ENCODE measurements at regions not wholly inside any gene's neighbourhood (a gene's known extent, or its start where the extent isn't known, plus 50 kb on each side); places are given as distances from the start of the nearest gene placed in this dataset.

DNA sequence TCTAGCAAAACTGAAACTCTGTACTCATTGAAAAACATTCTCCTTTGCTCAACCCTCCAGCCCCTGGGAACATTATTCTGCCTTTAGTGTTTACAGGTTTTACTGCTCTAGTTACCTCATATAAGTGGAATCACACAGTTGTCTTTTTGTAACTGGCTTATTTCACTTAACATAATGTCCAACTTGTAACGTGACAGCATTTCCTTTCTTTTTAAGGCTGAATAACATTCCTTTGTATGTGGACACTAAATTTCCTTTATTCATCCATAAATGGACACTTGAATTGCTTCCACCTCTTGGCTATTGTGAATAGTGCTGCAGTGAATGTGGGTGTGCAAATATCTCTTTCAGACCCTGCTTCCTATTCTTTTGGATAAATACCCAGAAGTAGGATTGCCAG lies 144.9 kb downstream of the ACTR3 start:
- TF ChIP-seq, protein P1, sequence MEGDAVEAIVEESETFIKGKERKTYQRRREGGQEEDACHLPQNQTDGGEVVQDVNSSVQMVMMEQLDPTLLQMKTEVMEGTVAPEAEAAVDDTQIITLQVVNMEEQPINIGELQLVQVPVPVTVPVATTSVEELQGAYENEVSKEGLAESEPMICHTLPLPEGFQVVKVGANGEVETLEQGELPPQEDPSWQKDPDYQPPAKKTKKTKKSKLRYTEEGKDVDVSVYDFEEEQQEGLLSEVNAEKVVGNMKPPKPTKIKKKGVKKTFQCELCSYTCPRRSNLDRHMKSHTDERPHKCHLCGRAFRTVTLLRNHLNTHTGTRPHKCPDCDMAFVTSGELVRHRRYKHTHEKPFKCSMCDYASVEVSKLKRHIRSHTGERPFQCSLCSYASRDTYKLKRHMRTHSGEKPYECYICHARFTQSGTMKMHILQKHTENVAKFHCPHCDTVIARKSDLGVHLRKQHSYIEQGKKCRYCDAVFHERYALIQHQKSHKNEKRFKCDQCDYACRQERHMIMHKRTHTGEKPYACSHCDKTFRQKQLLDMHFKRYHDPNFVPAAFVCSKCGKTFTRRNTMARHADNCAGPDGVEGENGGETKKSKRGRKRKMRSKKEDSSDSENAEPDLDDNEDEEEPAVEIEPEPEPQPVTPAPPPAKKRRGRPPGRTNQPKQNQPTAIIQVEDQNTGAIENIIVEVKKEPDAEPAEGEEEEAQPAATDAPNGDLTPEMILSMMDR (conservative IDR thresholded peaks at IDR 0.05): no peak
- H3K27ac ChIP-seq: no peak overlapping the region

DNA sequence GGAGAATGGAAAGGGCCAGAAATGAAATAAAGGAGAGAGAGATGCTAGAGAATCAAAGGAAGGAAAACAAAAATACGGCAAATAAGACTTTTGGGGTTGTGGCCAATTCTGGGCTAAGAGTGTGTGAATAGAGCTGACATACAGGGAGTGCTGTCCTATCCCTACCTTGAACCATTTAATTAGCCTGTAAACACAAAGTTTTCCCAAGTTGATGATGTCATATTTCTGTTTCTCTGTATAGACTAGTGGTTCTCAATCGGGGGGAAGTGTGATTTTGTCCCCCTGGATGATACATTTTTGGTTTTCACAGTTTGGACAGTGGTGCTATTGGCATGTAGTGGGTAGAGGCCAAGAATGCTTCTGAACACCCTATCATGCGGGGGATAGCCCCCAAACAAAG lies 148.8 kb downstream of the ACTR3 start:
- TF ChIP-seq, protein P1 (conservative IDR thresholded peaks at IDR 0.05): no peak
- no peak overlapping the region for H3K27ac ChIP-seq

DNA sequence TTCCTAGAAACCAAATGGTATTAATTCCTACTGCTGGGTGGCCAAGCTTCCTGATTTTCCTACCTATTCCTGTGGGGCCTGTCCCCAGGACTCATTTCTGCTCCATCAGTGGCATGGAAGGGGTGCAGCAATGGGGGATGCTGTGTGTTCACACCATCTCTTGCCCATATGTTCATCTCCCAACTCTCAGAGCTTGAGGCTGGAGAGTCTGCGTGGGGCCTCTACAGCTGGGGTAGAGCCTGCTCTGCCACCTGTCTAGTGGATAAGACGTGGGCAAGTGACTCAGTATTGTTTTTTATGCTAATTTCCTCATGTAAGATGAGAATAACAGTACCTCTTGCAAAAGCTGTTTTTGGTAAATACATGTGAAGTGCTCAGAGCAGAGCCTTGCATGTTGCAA lies 149.8 kb downstream of the ACTR3 start:
- H3K27ac ChIP-seq: no peak overlapping the region
- TF ChIP-seq, protein P1 (conservative IDR thresholded peaks at IDR 0.05): no peak

DNA sequence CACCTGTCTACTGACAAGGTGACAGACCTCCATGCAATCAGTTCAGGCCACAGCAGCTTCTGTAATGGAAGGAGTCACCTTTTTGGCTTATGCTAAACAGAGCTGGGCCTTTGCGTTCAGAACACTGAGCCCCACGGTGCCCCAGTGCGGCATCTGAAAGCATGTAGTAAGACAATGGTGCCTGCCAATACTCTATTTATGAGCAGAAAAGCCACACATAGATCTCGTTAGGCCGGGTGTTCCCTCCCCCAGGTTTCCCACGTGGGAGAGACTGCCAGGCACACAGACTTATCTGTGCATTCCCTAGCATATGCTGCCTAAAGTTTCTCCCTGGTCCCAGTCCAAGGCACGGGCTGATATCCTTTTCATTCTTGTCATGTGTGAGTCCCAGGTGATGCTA lies 150.9 kb downstream of the ACTR3 start:
- TF ChIP-seq, protein P1 (conservative IDR thresholded peaks at IDR 0.05): no peak
- no peak overlapping the region; the same call in 1 of the 2 replicates for H3K27ac ChIP-seq

DNA sequence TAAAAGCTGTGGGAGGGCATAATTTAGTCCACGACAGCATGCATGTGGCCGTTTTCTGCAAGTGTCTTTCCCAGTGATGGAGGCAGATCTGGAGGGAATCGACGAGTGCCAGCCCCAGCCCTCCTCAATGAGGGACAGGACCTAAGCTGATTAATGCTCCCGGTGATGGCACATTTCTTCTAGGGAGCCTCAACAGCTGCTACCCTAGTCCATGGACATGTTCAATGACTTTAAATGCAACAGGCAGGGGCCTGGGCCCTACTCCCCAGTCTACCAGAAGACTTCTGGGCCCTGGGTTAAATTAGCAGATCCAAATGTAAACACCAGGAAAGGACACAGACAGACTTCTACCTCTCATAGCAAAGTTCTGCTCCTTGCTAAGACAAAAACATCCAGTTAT lies 155.1 kb downstream of the ACTR3 start:
- H3K27ac ChIP-seq: no peak overlapping the region
- TF ChIP-seq, protein P1 (conservative IDR thresholded peaks at IDR 0.05): no peak

DNA sequence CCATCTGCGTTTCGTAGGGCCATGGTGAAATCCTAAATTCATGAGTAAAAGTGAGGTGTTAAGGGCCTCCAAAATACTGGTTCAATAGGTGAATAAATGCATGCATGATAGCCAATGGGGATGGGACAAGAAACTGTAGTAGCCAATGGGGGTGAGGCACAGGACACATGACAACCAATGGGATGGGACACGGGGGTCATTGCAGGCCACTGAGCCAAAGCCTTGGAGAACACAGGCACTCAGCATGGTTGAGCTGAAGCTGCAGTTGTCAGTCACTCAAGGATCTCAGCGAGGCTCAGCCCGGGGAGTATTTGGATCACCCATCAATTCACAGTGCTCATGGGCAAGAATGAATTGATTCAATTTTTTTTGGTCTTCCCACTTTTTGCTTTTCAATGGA lies 156.5 kb downstream of the ACTR3 start:
- TF ChIP-seq, protein P1 (conservative IDR thresholded peaks at IDR 0.05): no peak
- no peak overlapping the region for H3K27ac ChIP-seq

DNA sequence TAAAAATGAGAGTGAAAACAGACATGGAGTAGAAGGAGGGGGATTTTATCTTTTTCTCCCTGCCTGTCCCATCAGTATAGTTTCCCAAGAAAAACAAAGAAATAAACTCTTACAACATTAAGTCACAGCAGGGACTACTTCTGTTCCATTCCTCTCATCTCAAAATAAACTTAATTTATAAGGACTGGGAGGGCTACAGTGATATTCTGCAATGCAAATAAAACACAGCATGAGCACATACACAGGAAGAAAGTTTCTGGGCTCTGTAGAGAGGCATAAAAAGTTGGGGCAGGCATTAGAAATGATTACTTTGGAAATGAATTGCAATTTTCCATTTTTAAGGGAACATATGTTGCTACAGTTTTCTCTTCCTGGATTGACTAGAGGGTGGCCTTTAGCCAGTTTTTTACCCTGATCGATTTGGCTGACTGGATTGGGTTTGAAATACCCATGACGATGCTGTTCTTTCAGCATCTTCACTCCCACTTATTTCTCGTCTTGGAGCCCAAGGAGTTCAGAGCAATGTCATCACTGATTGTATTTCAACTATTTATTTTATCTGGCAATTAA lies 157.1 kb downstream of the ACTR3 start:
- no peak overlapping the region for H3K27ac ChIP-seq
- TF ChIP-seq, protein P1 (conservative IDR thresholded peaks at IDR 0.05): no peak
